HCT116 (cell line): ENCODE measurements at regions not wholly inside any gene's neighbourhood (a gene's known extent, or its start where the extent isn't known, plus 50 kb on each side); places are given as distances from the start of the nearest gene placed in this dataset.

Experiments used
- ATAC-seq: fragments of 200-7000 bp; cut with Tn5 transposase; 2 replicates; pipeline ENCODE4 v1.9.1; 2020; ENCODE audit warnings: mild to moderate bottlenecking, moderate library complexity
- BruUV-seq: library from RNA; stranded (reverse); fragments of 400-500 nt; replicated peaks from 2 replicates; lab custom pipeline; 2021; lab: Mats Ljungman, UMichigan
- CTCF ChIA-PET: fragments of 300-600 bp; sonication (Branson Sonifier 250); formaldehyde crosslinking; loops from one replicate; lab custom pipeline; 2021; ENCODE audit warnings: antibody characterized with exemption; lab: Charles Lee
- POLR2A ChIA-PET: fragments of 300-600, 350-600 bp; sonication (Branson Sonifier 250); formaldehyde crosslinking; loops from one replicate; lab custom pipeline; 2021; ENCODE audit warnings: antibody characterized with exemption; lab: Charles Lee
- RAD21 ChIA-PET, 2 experiments: fragments of 300-600 bp; sonication (Branson Sonifier 250); formaldehyde crosslinking; loops; one replicate each; lab custom pipeline; 2023; ENCODE audit warnings: low total read pairs in 2 of 2; ENCODE audit not compliant: uncharacterized antibody in 2 of 2, unreplicated experiment in 2 of 2, low non-redundant PET in 1 of 2; lab: Charles Lee
- DNase-seq: peaks from one replicate; pipeline ENCODE4 v3.0.0-alpha.2; 2010; ENCODE audit warnings: low read depth, low spot score
- H2AFZ ChIP-seq: fragments of 200-600 bp; shearing (Covaris generic), sonication (generic); 2 replicates; pipeline ENCODE4 v1.6.1; 2017; ENCODE audit warnings: low read depth, mixed run types, mixed read lengths, antibody characterized with exemption, low read length; ENCODE audit not compliant: poor library complexity, severe bottlenecking
- H3K27ac ChIP-seq: 2 replicates; pipeline ENCODE4 v1.5.1; 2012; ENCODE audit warnings: low read depth, low read length
- H3K27me3 ChIP-seq: fragments of 200-600 bp; sonication (generic); 2 replicates; pipeline ENCODE4 v1.6.1; 2016; ENCODE audit warnings: mixed run types, low read length, mixed read lengths; ENCODE audit not compliant: insufficient read depth
- H3K36me3 ChIP-seq, 2 experiments: fragments of 200-500 bp in 1 of 2; fragments of 200-600 bp in 1 of 2; sonication (Bioruptor generic) in 1 of 2; sonication (generic) in 1 of 2; 2 replicates each; pipeline versions ENCODE4 v1.5.1 to v1.6.1; 2014 to 2016; ENCODE audit warnings: low read length in 2 of 2, inconsistent platforms in 1 of 2, mixed read lengths in 1 of 2, mixed run types in 1 of 2; ENCODE audit not compliant: insufficient read depth in 2 of 2, control insufficient read depth in 1 of 2
- H3K4me1 ChIP-seq, 2 experiments: fragments of 200-600 bp in 1 of 2; sonication (generic) in 1 of 2; 2 replicates each; pipeline versions ENCODE4 v1.5.1 to v1.6.1; 2012 to 2017; ENCODE audit warnings: low read length in 2 of 2, inconsistent platforms in 1 of 2, mild to moderate bottlenecking in 1 of 2, mixed read lengths in 1 of 2, mixed run types in 1 of 2, moderate library complexity in 1 of 2; ENCODE audit not compliant: insufficient read depth in 2 of 2, control insufficient read depth in 1 of 2
- H3K4me2 ChIP-seq: fragments of 200-600 bp; sonication (generic); 2 replicates; pipeline ENCODE4 v1.6.1; 2017; ENCODE audit warnings: mixed run types, low read length, mixed read lengths
- H3K4me3 ChIP-seq, 2 experiments: fragments of 200-600 bp in 1 of 2; sonication (generic) in 1 of 2; replicated peaks in 1 of 2; 2 replicates each; pipeline ENCODE4 v1.5.1; 2011 to 2016; ENCODE audit warnings: low read length in 2 of 2, control low read depth in 1 of 2, low read depth in 1 of 2, mild to moderate bottlenecking in 1 of 2, mixed read lengths in 1 of 2, mixed run types in 1 of 2
- H3K79me2 ChIP-seq: fragments of 200-600 bp; sonication (generic); 2 replicates; pipeline ENCODE4 v1.6.1; 2017; ENCODE audit warnings: mild to moderate bottlenecking, mixed run types, low read length, moderate library complexity, mixed read lengths; ENCODE audit not compliant: insufficient read depth
- H3K9ac ChIP-seq: fragments of 200-600 bp; sonication (generic); 2 replicates; pipeline ENCODE4 v1.6.1; 2016; ENCODE audit warnings: low read length, mixed read lengths
- H3K9me2 ChIP-seq: fragments of 200-600 bp; sonication (generic), shearing (Covaris generic); 2 replicates; pipeline ENCODE4 v1.6.1; 2017; ENCODE audit warnings: mixed run types, mild to moderate bottlenecking, moderate library complexity; ENCODE audit not compliant: insufficient read depth
- H3K9me3 ChIP-seq, 2 experiments: fragments of 200-500 bp in 1 of 2; fragments of 200-600 bp in 1 of 2; sonication (Bioruptor generic) in 1 of 2; sonication (generic) in 1 of 2; 2 replicates each; pipeline ENCODE4 v1.6.1; 2014 to 2017; ENCODE audit warnings: low read length in 2 of 2, mixed read lengths in 2 of 2, inconsistent platforms in 1 of 2, low read depth in 1 of 2, mild to moderate bottlenecking in 1 of 2, mixed run types in 1 of 2, moderate library complexity in 1 of 2; ENCODE audit not compliant: control insufficient read depth in 1 of 2, insufficient read depth in 1 of 2
- H4K20me1 ChIP-seq: fragments of 200-600 bp; sonication (generic), shearing (Covaris generic); 2 replicates; pipeline ENCODE4 v1.6.1; 2017; ENCODE audit warnings: mixed run types, mild to moderate bottlenecking, moderate library complexity; ENCODE audit not compliant: insufficient read depth
- CBX3 ChIP-seq: IDR thresholded peaks from 2 replicates; pipeline ENCODE4 v1.6.1; 2012; ENCODE audit warnings: low read depth
- CEBPB ChIP-seq: IDR thresholded peaks from 2 replicates; pipeline ENCODE4 v1.6.1; 2012; ENCODE audit warnings: low read depth
- EGR1 ChIP-seq: IDR thresholded peaks from 2 replicates; pipeline ENCODE4 v1.6.1; 2012; ENCODE audit warnings: low read depth
- EZH2 ChIP-seq: fragments of 200-600 bp; sonication (generic); IDR thresholded peaks from 2 replicates; pipeline ENCODE4 v1.6.1; 2017; ENCODE audit warnings: antibody characterized with exemption, mixed run types
- FOSL1 ChIP-seq: IDR thresholded peaks from 2 replicates; pipeline ENCODE4 v1.6.1; 2012; ENCODE audit warnings: low read depth
- JUND ChIP-seq: IDR thresholded peaks from 2 replicates; pipeline ENCODE4 v1.6.1; 2012
- POLR2A ChIP-seq: IDR thresholded peaks from 2 replicates; pipeline ENCODE4 v1.7.0; 2011; ENCODE audit warnings: borderline replicate concordance; ENCODE audit not compliant: insufficient read depth, insufficient read length; ENCODE audit errors: extremely low read depth
- RAD21 ChIP-seq: IDR thresholded peaks from 2 replicates; pipeline ENCODE4 v1.6.1; 2012; ENCODE audit warnings: low read depth, mild to moderate bottlenecking
- SIN3A ChIP-seq: IDR thresholded peaks from 2 replicates; pipeline ENCODE4 v1.6.1; 2012; ENCODE audit warnings: low read depth
- SRF ChIP-seq: IDR thresholded peaks from 2 replicates; pipeline ENCODE4 v1.6.1; 2012; ENCODE audit warnings: low read depth
- TCF7L2 ChIP-seq: IDR thresholded peaks from 2 replicates; pipeline ENCODE4 v1.7.0; 2011; ENCODE audit warnings: borderline replicate concordance, inconsistent platforms; ENCODE audit not compliant: insufficient read depth, insufficient read length; ENCODE audit errors: extremely low read depth
- ZBTB33 ChIP-seq: IDR thresholded peaks from 2 replicates; pipeline ENCODE4 v1.6.1; 2011; ENCODE audit warnings: mild to moderate bottlenecking, low read length, moderate library complexity; ENCODE audit not compliant: insufficient replicate concordance; ENCODE audit errors: extremely low read depth
- ZNF274 ChIP-seq: fragments of 200-500 bp; sonication (Bioruptor generic); IDR thresholded peaks from 2 replicates; pipeline ENCODE4 v1.6.1; 2014; ENCODE audit warnings: mild to moderate bottlenecking, low read depth, low read length, inconsistent platforms
- intact Hi-C: fragments of 100-400 bp; cut with micrococcal nuclease; formaldehyde crosslinking; loops from 2 replicates; pipeline ENCODE4 v1.10.0; 2022
- TF ChIP-seq, protein P1 (sequence below), 3 experiments: fragments of 200-600 bp in 1 of 3; sonication (generic) in 1 of 3; IDR thresholded peaks in 2 of 3; conservative IDR thresholded peaks in 1 of 3; 2 replicates each; pipeline ENCODE4 v1.5.1; 2012 to 2017; ENCODE audit warnings: low read depth in 2 of 3, low read length in 2 of 3, antibody characterized with exemption in 1 of 3, borderline replicate concordance in 1 of 3, control low read depth in 1 of 3, mild to moderate bottlenecking in 1 of 3, mixed read lengths in 1 of 3, mixed run types in 1 of 3, moderate library complexity in 1 of 3; ENCODE audit not compliant: insufficient read depth in 1 of 3
- TF ChIP-seq, protein P2 (sequence below): IDR thresholded peaks from 2 replicates; pipeline ENCODE4 v1.6.1; 2012; ENCODE audit warnings: low read depth

DNA sequence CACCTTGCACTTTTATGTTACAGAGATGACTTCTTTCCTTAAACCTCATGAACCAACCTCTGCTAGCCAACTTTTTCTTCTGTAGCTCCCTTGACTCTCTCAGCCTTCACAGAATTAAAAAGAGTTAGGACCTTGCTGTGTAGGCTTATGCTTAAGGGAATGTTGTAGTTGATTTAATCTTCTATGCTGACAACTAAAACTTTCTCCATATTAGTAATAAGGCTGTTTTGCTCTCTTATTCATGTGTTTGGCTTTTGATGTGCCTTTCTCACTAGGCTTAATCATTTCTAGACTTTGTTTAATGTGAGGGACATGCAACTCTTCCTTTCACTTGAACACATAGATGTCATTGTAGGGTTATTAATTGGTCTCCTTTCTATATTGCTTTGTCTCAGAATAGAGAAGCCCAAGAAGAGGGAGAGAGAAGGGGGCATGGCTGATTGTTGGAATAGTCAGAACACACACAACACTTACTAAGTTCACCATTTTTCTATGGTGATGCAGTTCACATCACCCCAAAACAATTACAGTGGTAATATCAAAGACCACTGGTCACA lies 509.5 kb downstream of the UQCRFS1 start (continued):
- TF ChIP-seq, protein P1, sequence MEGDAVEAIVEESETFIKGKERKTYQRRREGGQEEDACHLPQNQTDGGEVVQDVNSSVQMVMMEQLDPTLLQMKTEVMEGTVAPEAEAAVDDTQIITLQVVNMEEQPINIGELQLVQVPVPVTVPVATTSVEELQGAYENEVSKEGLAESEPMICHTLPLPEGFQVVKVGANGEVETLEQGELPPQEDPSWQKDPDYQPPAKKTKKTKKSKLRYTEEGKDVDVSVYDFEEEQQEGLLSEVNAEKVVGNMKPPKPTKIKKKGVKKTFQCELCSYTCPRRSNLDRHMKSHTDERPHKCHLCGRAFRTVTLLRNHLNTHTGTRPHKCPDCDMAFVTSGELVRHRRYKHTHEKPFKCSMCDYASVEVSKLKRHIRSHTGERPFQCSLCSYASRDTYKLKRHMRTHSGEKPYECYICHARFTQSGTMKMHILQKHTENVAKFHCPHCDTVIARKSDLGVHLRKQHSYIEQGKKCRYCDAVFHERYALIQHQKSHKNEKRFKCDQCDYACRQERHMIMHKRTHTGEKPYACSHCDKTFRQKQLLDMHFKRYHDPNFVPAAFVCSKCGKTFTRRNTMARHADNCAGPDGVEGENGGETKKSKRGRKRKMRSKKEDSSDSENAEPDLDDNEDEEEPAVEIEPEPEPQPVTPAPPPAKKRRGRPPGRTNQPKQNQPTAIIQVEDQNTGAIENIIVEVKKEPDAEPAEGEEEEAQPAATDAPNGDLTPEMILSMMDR (IDR thresholded peaks at IDR 0.05 in 2 of 3, conservative IDR thresholded peaks at IDR 0.05 in 1 of 3; ENCODE audit: borderline replicate concordance in 1 of 3, insufficient read depth in 1 of 3, low read depth in 2 of 3, low read length in 2 of 3): no peak
- TF ChIP-seq CEBPB: no peak

- intact Hi-C loops: no loop called here
- Histone ChIP-seq H4K20me1 (no peaks in the 10 kb centered on the region), H3K79me2 (no peaks in the 10 kb centered on the region), H3K4me2 (no peak overlapping the region), H3K4me3 (no peak overlapping the region), H3K9me2 (no peaks in the 10 kb centered on the region), H3K4me1 (no peaks in the 10 kb centered on the region), H3K27ac (no peak overlapping the region), H3K9ac (no peak overlapping the region), H3K36me3 (no peaks in the 10 kb centered on the region), H3K27me3 (no peaks in the 10 kb centered on the region), H3K9me3 (peaks cover 6 to 13% of the 10 kb centered on the region in 2 experiments; a peak in 2 of 4 replicates), H2AFZ (no peak overlapping the region)
- BruUV-seq: no TSS peak
- ChIA-PET POLR2A (no interaction called here), CTCF (no interaction called here), RAD21 (no interaction called here)
- DNase-seq (no peak), ATAC-seq (no peak)
- TF ChIP-seq SIN3A (no peak), ZNF274 (no peak), CBX3 (no peak), EZH2 (no peak), SRF (no peak), EGR1 (no peak), FOSL1 (no peak), POLR2A (no peak), RAD21 (no peak), TCF7L2 (no peak), ZBTB33 (no peak), JUND (no peak)
- TF ChIP-seq, protein P2, sequence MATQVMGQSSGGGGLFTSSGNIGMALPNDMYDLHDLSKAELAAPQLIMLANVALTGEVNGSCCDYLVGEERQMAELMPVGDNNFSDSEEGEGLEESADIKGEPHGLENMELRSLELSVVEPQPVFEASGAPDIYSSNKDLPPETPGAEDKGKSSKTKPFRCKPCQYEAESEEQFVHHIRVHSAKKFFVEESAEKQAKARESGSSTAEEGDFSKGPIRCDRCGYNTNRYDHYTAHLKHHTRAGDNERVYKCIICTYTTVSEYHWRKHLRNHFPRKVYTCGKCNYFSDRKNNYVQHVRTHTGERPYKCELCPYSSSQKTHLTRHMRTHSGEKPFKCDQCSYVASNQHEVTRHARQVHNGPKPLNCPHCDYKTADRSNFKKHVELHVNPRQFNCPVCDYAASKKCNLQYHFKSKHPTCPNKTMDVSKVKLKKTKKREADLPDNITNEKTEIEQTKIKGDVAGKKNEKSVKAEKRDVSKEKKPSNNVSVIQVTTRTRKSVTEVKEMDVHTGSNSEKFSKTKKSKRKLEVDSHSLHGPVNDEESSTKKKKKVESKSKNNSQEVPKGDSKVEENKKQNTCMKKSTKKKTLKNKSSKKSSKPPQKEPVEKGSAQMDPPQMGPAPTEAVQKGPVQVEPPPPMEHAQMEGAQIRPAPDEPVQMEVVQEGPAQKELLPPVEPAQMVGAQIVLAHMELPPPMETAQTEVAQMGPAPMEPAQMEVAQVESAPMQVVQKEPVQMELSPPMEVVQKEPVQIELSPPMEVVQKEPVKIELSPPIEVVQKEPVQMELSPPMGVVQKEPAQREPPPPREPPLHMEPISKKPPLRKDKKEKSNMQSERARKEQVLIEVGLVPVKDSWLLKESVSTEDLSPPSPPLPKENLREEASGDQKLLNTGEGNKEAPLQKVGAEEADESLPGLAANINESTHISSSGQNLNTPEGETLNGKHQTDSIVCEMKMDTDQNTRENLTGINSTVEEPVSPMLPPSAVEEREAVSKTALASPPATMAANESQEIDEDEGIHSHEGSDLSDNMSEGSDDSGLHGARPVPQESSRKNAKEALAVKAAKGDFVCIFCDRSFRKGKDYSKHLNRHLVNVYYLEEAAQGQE: no peak
- TF ChIP-seq, protein P1 (IDR thresholded peaks at IDR 0.05 in 2 of 3, conservative IDR thresholded peaks at IDR 0.05 in 1 of 3; ENCODE audit: borderline replicate concordance in 1 of 3, insufficient read depth in 1 of 3, low read depth in 2 of 3, low read length in 2 of 3): no peak
Measured at GRCh38 chr19:28701491-28701890, 511.5 kb downstream of the UQCRFS1 start.
